Activated CD4-positive, alpha-beta T cell treated with anti-CD3 and anti-CD28 coated beads, Interleukin-10, Interleukin-2, amounts not matched to agents 100 ng/mL and 50 ng/mL, durations not matched to agents 16 hours and 8 hours (primary cell): ENCODE measurements at regions not wholly inside any gene's neighbourhood (a gene's known extent, or its start where the extent isn't known, plus 50 kb on each side); places are given as distances from the start of the nearest gene placed in this dataset.
"Not testable (repeated sequence)": the region's sequence is repeated elsewhere in the genome, so short reads cannot be mapped to it uniquely, and the experiment has no call there.

Source experiments
- DNase-seq: peaks from one replicate; pipeline ENCODE4 v3.0.0-alpha.2; 2020

DNA sequence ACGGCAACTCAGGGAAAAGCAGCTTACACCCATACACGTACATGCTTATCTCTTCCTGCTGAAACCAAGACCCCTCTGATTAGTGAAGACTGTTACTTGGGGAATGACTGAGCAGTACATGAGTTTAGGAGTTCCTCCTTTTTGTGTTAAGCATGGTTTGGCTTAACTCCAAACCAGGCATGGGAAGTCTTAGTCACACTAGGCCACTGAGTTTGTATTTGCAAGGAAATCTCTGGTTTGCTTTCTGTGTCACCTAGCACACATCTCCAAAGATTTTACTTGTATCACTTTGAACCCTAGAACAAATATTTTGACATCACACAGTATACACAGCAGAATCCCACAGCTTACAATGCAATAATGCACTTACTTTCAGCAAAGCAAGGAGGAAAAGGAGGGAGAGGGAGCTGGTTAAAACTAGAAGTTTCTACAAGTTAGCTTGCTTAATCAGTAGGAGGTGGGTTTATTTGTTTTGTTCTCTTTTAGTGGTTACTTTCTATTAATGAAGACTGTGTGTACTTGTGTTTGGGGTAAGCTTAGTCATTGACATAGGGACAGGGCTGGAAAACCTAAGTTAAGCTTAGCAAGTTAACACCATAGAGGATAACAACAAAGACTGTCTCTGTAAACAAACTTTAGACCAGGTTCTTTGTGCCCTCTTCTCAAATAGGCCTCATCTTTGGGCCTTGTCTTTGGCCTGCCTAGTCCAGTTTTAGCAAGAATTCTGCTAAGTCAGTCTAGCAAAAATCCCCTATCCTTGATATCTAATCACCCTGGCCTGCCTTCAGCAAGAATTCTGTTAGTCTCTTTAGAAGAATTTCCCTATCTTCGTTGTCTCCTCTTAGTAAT is 219.4 kb downstream of the MREG start:
- peak; percentile 43 for DNase-seq

DNA sequence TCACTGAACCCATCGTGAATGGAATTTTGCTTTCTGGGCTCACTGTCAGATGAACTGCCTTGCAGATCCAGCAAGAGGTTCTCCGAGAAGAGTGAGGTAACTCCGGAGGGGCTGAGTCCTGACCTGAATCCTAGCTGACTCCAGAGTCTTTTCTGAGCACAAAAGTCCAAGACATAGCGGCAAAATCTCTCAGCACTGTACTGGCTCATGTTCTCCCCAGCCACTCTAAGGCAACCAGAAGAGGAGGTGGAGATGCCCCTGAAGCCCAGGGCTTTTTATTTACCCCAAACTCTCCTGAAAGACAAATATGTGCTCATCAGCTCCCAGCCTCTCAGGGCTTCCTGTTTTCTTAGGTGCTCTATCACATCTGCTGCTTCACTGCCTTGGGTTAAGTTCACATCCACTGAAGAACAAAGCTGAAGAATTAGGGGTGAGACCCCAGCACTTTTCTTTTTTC is 221.8 kb downstream of the MREG start:
- DNase-seq = no peak

DNA sequence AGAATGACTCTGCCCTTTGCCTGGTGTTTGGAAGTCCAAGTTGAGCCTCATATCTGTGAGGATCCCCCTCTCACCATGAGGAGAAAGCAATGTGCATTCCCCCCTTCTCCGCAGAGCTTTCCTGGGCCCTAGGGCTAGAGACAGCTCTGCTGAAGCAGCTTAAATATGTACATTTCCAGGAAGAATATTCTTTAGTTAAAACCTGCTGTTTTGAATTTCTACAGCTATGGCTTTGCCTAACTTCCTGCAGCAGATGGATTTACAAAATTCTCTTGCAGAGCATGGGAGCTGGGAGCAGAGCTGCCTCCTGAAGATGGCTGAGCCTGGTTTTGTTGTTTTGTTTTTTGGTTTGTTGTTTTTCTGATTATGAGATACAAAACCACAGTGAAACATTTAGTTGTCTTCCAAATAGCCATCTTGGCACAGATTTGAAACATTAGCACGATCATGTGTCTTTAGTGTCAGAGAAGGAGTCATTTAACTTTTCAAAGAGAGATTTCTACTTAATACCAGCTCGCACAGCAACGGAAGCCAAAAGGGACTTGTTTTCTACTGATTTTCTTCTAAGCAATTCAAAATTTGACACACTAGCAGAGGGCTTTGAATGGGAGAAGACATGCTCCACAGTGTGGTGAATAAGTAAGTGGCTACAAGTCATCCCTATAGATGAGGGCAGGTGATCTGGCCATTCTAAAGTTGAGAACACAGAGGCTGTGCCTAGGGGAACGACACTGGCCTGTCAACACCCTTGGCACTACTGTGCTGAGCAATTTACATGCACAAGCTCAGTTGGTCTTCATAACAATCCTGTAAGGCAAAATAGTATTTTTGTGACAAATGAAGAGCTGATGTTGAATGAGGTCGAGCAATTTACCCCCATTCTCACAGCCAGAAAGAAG is 222.6 kb downstream of the MREG start:
- no peak for DNase-seq

DNA sequence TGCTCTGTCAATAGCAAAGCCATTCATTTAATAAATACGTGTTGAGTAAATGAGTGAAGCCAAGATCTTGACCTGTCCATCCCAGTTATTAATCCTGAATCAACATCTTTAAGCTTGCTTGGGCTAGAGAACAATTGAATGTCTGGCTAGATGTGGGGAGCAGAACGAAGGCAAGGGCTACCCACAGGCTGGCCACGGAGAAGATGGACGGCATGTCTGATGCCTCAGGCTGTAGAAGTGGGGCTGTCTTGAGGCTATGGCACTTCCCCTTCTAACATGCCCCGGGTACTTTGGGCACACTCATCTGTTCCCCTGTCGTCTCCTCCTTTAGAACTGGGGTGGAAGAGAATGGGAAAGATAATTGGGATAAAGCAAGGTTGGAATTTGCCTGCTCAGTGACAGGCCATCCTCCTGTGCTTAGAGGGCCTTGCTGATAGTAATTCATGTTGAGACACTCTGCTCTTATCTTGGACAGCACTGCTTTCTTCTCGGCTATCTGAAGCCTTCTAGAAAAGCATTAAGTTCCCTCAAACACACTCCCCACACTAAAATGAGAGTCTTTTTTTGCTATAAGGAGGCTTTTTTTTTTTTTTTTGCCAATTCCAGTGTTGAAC is 225.7 kb downstream of the MREG start:
- no peak for DNase-seq

GRCh38 chr2:215787025-215787424 is 226.3 kb downstream of the MREG start:
- DNase-seq = no peak

DNA sequence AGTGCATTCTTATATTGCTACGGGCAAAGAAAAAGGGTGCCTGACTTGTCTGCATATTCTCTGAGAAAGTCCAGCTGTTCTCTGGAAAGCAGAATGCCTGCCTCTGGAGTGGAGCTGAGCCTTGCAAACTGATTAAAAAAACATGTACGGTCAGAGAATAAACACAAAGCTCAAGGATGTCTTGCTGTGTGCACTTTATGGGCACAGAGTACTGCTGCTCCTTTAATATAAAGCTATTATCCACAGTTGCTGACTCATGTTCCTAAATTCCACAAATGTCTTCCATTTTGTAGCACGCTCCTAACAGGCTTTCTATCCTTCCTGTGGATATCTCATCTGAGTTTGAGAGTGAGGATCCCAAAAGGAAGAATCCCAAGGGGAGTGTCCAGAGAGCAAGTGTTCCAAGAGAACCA is 229.0 kb downstream of the MREG start:
- no peak for DNase-seq

- not testable (repeated sequence) for DNase-seq
Observed at GRCh38 chr2:215783640-215784039, 229.7 kb downstream of the MREG start.

- no peak for DNase-seq
Observed at GRCh38 chr2:215782965-215783364, 230.4 kb downstream of the MREG start.

- no peak for DNase-seq
Observed at GRCh38 chr2:215782295-215782694, 231.1 kb downstream of the MREG start.

DNA sequence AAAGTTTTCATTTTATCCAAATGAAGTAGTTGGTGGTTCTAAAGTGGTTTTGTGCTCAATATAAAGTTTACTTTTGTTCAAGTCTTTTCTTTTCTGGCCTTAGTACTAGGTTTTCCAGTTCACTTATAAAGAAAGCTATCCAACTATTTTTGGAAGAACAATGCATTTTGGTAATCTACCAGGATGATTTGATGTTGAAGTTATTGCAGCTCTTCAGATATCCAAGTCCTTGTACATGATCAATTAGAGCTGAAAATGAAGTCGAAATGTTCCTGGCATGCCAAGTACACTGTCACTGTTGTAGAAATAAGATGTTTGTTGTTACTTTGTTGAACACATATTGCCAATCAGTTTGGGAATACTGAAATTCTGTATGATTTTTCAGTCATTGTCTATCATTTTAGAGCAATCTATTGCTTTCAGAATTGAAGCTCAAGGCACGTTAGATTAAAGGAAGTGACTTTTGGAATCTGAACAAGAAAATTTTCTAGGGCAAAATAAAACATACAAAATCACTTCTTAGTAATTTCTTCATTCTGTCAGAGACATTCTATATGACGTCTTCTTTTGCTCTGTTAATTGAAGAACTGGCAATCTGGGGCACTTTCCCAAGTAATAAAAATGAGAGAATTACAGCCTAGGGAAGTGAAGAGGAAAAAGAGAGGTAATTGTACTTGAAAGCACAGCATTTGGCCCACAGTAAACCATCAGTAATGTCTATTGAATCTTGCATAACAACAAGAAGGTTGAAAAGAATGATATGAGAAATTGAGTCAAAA is 232.3 kb downstream of the MREG start:
- DNase-seq = no peak

DNA sequence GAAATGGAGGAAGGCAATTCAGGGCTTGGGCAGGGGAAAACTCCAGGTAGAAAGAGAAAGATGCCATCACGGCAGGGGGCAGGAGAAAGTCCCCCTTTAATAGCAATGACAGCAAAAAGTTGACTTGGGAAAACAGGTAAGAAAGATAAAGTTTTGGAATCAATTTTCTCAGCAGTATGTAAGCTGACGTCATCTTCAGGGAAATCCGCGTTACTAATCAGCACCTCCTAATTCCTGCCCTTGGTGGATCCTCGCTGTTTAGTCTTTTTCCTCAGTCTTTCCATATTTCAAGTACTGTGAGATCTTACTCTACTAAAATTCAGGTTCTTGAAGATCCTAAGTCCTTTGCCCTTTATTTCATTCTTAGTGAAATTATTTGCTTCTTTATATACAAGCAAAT is 233.0 kb downstream of the MREG start:
- DNase-seq = no peak

GRCh38 chr2:215779912-215780311 is 233.4 kb downstream of the MREG start:
- DNase-seq = no peak

DNA sequence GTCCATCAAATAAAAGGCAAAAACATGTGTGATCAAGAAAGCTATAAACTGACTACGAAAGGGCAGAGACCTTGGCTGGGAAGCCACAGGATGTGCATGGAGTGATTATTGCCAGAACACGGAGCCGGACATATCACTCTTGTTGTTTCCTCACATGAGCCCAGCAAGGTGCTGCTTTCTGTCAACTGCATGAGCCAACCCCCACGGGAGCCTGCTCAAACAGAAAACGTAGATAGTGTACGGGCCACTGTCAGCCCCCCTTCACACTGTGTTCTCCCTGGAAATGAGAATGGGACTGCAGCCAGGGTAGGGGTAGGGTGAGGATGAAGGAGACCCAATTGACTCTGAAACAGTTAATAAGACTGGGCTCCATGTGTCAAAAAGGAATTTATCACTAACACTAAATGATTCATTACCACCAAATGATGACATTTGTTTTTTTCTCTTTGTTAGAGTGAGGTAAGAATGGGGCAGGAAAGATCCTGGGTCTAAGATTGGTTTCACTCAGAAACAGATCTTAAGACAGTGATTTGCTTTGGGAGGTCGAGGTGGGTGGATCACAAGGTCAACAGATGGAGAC is 235.8 kb downstream of the MREG start:
- DNase-seq = no peak

GRCh38 chr2:215775106-215775505 is 238.2 kb downstream of the MREG start:
- no peak for DNase-seq

DNA sequence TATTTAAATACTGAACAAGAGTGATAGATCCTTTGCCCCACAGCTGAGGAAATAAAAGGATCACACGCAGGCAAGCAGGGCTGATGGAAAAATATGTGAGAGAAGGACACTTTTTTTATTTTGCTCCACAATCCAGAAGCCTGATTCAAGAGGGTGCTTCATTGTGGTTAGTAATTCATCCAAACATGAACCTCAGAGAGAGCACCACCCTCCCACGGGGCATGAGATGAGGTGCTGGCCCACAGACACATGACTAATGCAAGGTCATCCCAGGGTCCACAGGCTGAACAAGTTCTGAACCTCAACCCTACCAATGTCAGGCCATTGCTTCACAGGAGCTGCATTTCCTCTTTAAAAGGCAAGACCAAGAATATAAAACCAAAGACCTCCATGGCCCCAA is 239.6 kb downstream of the MREG start:
- DNase-seq = no peak

GRCh38 chr2:215772634-215773563 is 240.5 kb downstream of the MREG start:
- DNase-seq = no peak

DNA sequence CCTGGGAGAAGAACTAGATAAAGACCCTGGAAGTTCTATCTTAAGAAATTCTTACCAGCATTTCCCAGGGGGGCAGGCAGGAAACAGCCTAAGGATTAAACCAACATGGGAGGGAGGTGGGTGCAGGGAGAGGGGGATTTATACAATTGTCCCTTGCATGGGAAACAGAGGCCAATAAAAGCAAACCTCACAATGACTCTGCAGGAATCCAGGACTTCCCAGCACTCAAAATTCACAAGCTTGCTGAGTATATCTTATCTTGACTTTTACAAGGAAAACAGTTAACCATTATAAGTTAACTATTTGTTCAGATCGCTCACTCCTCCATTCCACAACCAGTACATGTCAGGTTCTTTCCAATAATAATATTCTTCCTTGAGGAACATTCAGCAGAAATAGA is 241.3 kb downstream of the MREG start:
- no peak for DNase-seq

- no peak for DNase-seq
Observed at GRCh38 chr2:215771241-215771640, 242.1 kb downstream of the MREG start.

DNA sequence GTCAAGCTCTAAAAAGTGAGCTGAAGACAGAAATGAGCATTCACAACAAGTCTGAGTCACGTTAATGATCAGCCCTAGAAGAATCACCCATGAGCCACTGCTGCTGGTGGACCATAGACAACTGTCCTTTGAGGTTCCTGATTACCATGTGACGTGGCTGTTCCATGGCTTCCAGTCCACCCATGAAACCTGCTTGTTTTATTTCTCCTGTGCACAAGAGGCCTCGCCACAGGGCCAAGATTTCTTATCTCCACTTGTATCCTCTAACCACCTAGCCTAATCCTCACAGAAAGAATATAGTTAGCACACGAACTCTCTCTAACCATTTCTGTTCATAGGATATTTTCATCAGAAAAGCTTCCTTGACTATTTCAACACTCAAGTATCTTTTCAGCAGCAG is 242.7 kb downstream of the MREG start:
- DNase-seq = no peak

DNA sequence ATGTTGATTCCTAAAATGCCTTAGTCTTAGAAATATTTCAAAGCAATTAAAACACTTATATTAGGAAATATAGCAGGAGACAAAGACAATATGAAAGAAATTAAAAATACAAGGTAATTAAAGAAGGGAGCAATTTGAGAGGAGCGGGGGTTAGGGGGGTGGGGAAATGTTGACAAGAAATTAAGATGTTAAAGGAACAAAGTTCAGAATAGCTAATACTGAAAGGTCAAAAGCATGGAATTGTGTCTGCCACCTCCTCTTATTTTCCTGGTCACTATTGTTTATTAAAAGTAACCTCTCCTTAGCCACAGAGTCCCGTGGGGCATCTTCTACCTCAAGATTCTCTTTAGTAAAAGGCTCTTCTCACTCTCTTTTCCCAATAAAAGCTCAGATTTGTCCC is 244.1 kb downstream of the MREG start:
- DNase-seq = no peak

DNA sequence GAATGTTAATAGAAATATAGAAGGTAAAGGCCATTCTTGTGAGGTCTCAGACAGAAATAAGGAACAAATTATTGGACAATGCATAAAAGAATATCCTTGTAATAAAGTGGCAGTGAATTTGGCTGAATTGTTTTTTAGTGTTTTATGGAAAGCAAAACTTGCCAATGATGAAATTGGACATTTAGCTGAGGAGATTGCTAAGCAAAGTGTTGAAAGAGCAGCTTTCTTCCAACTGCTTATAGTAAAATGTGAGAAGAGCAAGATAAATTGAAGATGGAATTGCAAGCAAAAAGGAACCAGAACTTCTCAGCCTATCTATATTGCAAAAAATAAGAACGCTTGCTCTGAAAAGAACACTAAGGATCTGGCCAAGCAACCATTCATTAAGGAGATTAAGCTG is 245.7 kb downstream of the MREG start:
- no peak for DNase-seq
